Heart right ventricle (tissue), 16 donors: ENCODE measurements at regions not wholly inside any gene's neighbourhood (a gene's known extent, or its start where the extent isn't known, plus 50 kb on each side); places are given as distances from the start of the nearest gene placed in this dataset.

Experiments
- ATAC-seq, 8 donors: fragments of 200-7000 bp; cut with Tn5 transposase; one replicate each; pipeline ENCODE4 v1.9.1; 2020; ENCODE audit warnings: mild to moderate bottlenecking in 8 of 8, moderate library complexity in 8 of 8, moderate number of reproducible peaks in 1 of 8
- DNase-seq, 2 donors: peaks; one replicate each; pipeline ENCODE4 v3.0.0-alpha.2; 2020
- H3K27ac ChIP-seq, 10 donors: fragments of 200-600 bp; sonication (generic) in 2 of 10; one replicate each; pipeline versions ENCODE4 v1.5.0 to v1.8.0; 2020 to 2022; ENCODE audit warnings: mild to moderate bottlenecking in 3 of 10
- H3K27me3 ChIP-seq, 7 donors: fragments of 200-600 bp; one replicate each; pipeline ENCODE4 v1.8.0; 2021 to 2022; ENCODE audit warnings: mild to moderate bottlenecking in 2 of 7
- H3K36me3 ChIP-seq, 9 donors: fragments of 200-600 bp; sonication (generic) in 1 of 9; one replicate each; pipeline versions ENCODE4 v1.5.0 to v1.8.0; 2020 to 2022; ENCODE audit warnings: mild to moderate bottlenecking in 2 of 9
- H3K4me1 ChIP-seq, 9 donors: fragments of 200-600 bp; sonication (generic) in 1 of 9; one replicate each; pipeline versions ENCODE4 v1.5.0 to v1.8.0; 2020 to 2022; ENCODE audit warnings: mild to moderate bottlenecking in 4 of 9
- H3K4me3 ChIP-seq, 10 donors: fragments of 200-600 bp; sonication (generic) in 2 of 10; one replicate each; pipeline versions ENCODE4 v1.5.0 to v1.8.0; 2020 to 2022; ENCODE audit warnings: mild to moderate bottlenecking in 7 of 10, moderate library complexity in 2 of 10
- H3K9me3 ChIP-seq, 11 donors: fragments of 200-600 bp in 10 of 11; sonication (generic) in 2 of 11; one replicate each; pipeline versions ENCODE4 v1.5.0 to v1.8.0; 2013 to 2022; ENCODE audit warnings: mild to moderate bottlenecking in 2 of 11, control low read depth in 1 of 11, moderate library complexity in 1 of 11
- WGBS, 2 donors: extraction: QIAGEN DNeasy Blood & Tissue Kit; methylation state at CpG; one replicate each; pipeline ENCODE4 v1.1.7; 2013; ENCODE audit warnings: inconsistent platforms in 1 of 2; 5-methylcytosine and 5-hydroxymethylcytosine counted together
- intact Hi-C, 10 donors: fragments of 100-400 bp; cut with DNase I; formaldehyde crosslinking; loops; one replicate each; pipeline versions ENCODE4 v1.11.1 to v1.14.2; 2022
- TF ChIP-seq, protein P1 (sequence below), 9 donors: fragments of 200-600 bp; sonication (generic) in 2 of 9; IDR thresholded peaks; one replicate each; pipeline versions ENCODE4 v1.5.0 to v1.8.0; 2021 to 2022; ENCODE audit warnings: antibody characterized with exemption in 9 of 9, mild to moderate bottlenecking in 5 of 9, moderate library complexity in 1 of 9
- donor health status: Arrhythmogenic right ventricular cardiomyopathy.
- donor health status: ischemic (EF 13 %, LVEDD 7.1; RV severe dilation, severe dysfunction).
- donor health status: healthy with polysubstance abuse.
- donor health status: DM: no; HTN: yes; CAD: no.
- donor health status: DM: no; HTN: no; CAD: no.
- donor health status: ischemic (EF 25% LVEDD 6.9; RV normal size, moderate dysfunction).
- donor health status: ischemic (EF 25% LVEDD 5.7; RV mildly dilated, moderate dysfunction).
- donor health status: healthy.
- donor health status: DM: yes; HTN: yes; CAD: no.
- donor health status: Ischemic cardiomyopathy.
- donor health status: ischemic (EF 35%, LVEDD 5.7; RV mildly dilated, moderate dysfunction).
- donor health status: nonischemic (EF 11% LVEDD 7.7; RV severe dilation, severe dysfunction).
- donor health status: DM: yes; HTN: yes; CAD: no.
- donor health status: PGD.
- donor health status: ischemic (EF 29% LVEDD 5.4; RV normal size, mild dysfunction).
- donor health status: nonischemic (EF 23%, LVEDD 6.1; RV moderate dilation, normal function).

DNA sequence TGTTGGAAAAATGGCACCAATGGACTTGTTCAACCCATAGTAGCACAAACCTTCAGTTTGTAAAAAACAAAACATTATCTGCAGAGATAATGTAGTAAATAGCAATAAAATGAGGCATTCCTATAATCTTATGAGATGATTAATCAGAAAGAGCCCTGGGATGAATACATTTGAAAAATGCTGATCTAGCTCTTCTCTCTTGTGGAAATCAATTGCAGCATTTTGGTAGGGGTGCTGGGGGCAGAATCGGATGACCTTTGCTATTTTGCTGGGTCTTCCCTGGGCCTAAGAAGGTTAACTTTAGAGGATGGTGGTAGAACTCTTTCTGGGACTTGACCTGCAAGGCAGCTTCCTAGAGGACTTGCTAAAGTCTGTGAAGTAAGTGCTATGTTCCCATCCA is 163.5 kb downstream of the ADRA2A start:
- ATAC-seq (no peak), DNase-seq (no peak)
- 84 to 95% methylated on average over 1 of the region's 1 CpG for WGBS, 2 donors
- intact Hi-C loops = no loop called here
- H3K4me1 ChIP-seq = no peaks in the 10 kb centered on the region
- H3K27me3 ChIP-seq = no peaks in the 10 kb centered on the region
- H3K9me3 ChIP-seq = no peaks in the 10 kb centered on the region
- H3K27ac ChIP-seq = no peak overlapping the region
- TF ChIP-seq, protein P1, sequence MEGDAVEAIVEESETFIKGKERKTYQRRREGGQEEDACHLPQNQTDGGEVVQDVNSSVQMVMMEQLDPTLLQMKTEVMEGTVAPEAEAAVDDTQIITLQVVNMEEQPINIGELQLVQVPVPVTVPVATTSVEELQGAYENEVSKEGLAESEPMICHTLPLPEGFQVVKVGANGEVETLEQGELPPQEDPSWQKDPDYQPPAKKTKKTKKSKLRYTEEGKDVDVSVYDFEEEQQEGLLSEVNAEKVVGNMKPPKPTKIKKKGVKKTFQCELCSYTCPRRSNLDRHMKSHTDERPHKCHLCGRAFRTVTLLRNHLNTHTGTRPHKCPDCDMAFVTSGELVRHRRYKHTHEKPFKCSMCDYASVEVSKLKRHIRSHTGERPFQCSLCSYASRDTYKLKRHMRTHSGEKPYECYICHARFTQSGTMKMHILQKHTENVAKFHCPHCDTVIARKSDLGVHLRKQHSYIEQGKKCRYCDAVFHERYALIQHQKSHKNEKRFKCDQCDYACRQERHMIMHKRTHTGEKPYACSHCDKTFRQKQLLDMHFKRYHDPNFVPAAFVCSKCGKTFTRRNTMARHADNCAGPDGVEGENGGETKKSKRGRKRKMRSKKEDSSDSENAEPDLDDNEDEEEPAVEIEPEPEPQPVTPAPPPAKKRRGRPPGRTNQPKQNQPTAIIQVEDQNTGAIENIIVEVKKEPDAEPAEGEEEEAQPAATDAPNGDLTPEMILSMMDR (IDR thresholded peaks at IDR 0.05) = no peak
- H3K4me3 ChIP-seq = no peak overlapping the region
- no peaks in the 10 kb centered on the region for H3K36me3 ChIP-seq

DNA sequence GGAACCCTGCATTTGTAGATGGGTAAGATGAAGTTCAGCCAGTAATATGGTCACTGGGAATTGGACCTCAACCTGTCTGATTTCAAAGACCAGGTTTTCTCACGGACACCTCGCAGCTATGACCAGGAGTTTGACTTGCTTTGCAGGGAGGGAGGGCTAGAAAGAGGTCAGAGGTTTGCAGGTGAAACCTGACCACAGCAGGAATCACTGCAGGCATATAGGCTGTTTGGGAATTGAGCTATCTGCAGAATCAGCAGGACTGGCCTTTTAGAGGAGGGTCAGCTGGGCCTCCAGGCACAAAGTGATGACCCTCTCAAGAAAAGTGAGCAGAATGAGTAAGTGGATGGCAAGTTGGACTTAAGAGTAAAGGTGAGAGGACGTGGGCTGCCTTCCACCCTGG is 166.3 kb downstream of the ADRA2A start:
- Histone ChIP-seq H3K27me3 (peaks cover 0 to 13% (median 4%) of the 10 kb centered on the region in 7 donors), H3K4me1 (no peaks in the 10 kb centered on the region), H3K27ac (no peak overlapping the region), H3K36me3 (no peaks in the 10 kb centered on the region), H3K4me3 (no peak overlapping the region), H3K9me3 (no peaks in the 10 kb centered on the region)
- WGBS, 2 donors = 73 to 87% methylated on average over 3 of the region's 3 CpGs
- intact Hi-C loops = no loop called here
- DNase-seq (no peak), ATAC-seq (no peak)
- TF ChIP-seq, protein P1 (IDR thresholded peaks at IDR 0.05) = no peak

DNA sequence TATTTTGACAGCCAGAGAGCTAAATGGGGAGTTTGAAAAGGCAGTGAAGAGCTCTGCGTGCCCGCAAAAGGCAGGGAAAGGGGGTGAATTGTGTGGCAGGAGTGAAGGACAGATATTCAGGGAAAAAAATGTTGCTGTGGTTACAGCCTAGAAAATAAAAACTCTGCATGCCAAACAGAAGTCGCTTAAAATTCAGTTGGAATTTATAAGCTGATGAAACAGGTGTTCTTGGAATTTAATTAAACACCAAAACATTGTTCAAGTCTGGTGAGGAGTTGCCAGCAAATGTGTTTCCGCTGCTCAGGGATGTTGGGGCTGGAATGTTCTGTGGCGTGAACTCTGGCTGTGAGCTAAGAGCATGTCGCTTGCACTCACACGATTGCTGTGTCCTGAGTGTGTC is 169.3 kb downstream of the ADRA2A start:
- 64 to 66% methylated on average over 7 of the region's 7 CpGs for whole genome bisulfite sequencing, 2 donors
- ATAC-seq (no peak), DNase-seq (no peak)
- H3K4me1 ChIP-seq = no peaks in the 10 kb centered on the region
- H3K27ac ChIP-seq = no peak overlapping the region
- H3K27me3 ChIP-seq = peaks cover 0 to 26% (median 4%) of the 10 kb centered on the region in 7 donors
- peaks cover 0 to 10% (median 0%) of the 10 kb centered on the region in 11 donors for H3K9me3 ChIP-seq
- intact Hi-C loops = no loop called here
- no peaks in the 10 kb centered on the region for H3K36me3 ChIP-seq
- H3K4me3 ChIP-seq = no peak overlapping the region
- TF ChIP-seq, protein P1 (IDR thresholded peaks at IDR 0.05) = no peak

DNA sequence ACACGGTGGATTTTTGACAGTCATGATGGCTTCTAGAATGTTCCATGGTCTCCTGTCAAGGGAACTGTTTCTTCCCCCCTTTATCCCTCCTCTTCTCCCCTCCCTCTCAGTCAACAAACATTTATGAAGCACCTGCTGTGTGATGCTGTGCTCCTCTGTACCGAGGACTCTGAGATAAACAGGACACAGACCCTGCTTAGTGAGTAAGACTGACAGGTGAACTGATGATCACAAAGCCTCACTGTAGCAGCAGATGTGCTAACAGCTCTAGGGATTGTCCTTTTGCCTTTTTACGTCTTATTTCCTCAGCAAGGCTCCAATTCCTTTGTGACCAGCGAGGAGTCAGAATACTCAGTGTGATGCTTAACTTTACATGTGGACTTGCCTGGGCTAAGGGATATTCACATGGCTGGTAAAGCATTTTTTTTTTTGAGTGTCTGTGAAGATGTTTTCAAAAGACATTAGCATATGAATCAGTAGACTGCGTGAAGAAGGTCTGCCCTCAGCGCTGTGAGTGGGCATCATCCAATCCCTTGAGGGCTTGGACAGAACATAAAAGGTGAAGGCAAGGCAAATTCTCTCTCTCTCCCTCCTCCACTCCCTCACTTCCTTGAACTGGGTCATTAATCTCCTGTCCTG is 170.1 kb downstream of the ADRA2A start:
- ATAC-seq (no peak), DNase-seq (no peak)
- peaks cover 0 to 26% (median 4%) of the 10 kb centered on the region in 7 donors for H3K27me3 ChIP-seq
- WGBS, 2 donors = 57 to 61% methylated on average over 6 of the region's 6 CpGs
- peaks cover 0 to 18% (median 0%) of the 10 kb centered on the region in 11 donors for H3K9me3 ChIP-seq
- TF ChIP-seq, protein P1 (IDR thresholded peaks at IDR 0.05) = no peak
- no peak overlapping the region for H3K27ac ChIP-seq
- no peaks in the 10 kb centered on the region for H3K36me3 ChIP-seq
- intact Hi-C loops = no loop called here
- no peak overlapping the region for H3K4me3 ChIP-seq
- H3K4me1 ChIP-seq = no peaks in the 10 kb centered on the region
